ENCODE measurements at regions not wholly inside any gene's neighbourhood (a gene's known extent, or its start where the extent isn't known, plus 50 kb on each side); places are given as distances from the start of the nearest gene placed in this dataset.

- TF ChIP-seq ZBTB33 (IDR thresholded peaks at IDR 0.05; ENCODE audit: extremely low read depth, insufficient replicate concordance, low read length) (no peak), POLR2AphosphoS5 (IDR thresholded peaks at IDR 0.05; ENCODE audit: low read depth, low read length) (no peak), CTCF (IDR thresholded peaks at IDR 0.05 in 2 of 3, conservative IDR thresholded peaks at IDR 0.05 in 1 of 3; ENCODE audit: borderline replicate concordance in 1 of 3, insufficient read depth in 1 of 3, low read depth in 2 of 3, low read length in 2 of 3) (no peak), ZFX (IDR thresholded peaks at IDR 0.05) (no peak), EGR1 (IDR thresholded peaks at IDR 0.05; ENCODE audit: low read depth) (no peak), ATF3 (IDR thresholded peaks at IDR 0.05) (no peak), EZH2phosphoT487 (IDR thresholded peaks at IDR 0.05; ENCODE audit: borderline replicate concordance) (no peak), YY1 (IDR thresholded peaks at IDR 0.05; ENCODE audit: extremely low read depth, insufficient replicate concordance, low read depth, low read length) (no peak), SP1 (IDR thresholded peaks at IDR 0.05; ENCODE audit: low read depth) (no peak), SRF (IDR thresholded peaks at IDR 0.05; ENCODE audit: low read depth) (no peak)
Measured at GRCh38 chr4:73340917-73341316, 63.2 kb upstream of the ALB start (continued).

GRCh38 chr4:73335679-73336078, 68.4 kb upstream of the ALB start:
- Histone ChIP-seq H3K9me3 (ENCODE audit: control insufficient read depth in 1 of 2, insufficient read depth in 1 of 2, low read depth in 1 of 2, low read length in 2 of 2) (no peaks in the 10 kb centered on the region), H3K4me1 (ENCODE audit: control insufficient read depth in 1 of 2, insufficient read depth in 2 of 2, low read length in 2 of 2) (no peaks in the 10 kb centered on the region), H3K4me3 (replicated peaks in 1 of 2; ENCODE audit: low read depth in 1 of 2, low read length in 2 of 2) (no peak overlapping the region), H3K79me2 (ENCODE audit: insufficient read depth, low read length) (no peaks in the 10 kb centered on the region), H3K27me3 (ENCODE audit: insufficient read depth, low read length) (no peaks in the 10 kb centered on the region), H2AFZ (ENCODE audit: low read depth, low read length, poor library complexity, severe bottlenecking) (no peak overlapping the region), H4K20me1 (ENCODE audit: insufficient read depth) (no peaks in the 10 kb centered on the region), H3K36me3 (ENCODE audit: control insufficient read depth in 1 of 2, insufficient read depth in 2 of 2, low read length in 2 of 2) (no peaks in the 10 kb centered on the region), H3K27ac (ENCODE audit: low read depth, low read length) (no peak overlapping the region), H3K4me2 (ENCODE audit: low read length) (no peak overlapping the region), H3K9me2 (ENCODE audit: insufficient read depth) (no peaks in the 10 kb centered on the region), H3K9ac (ENCODE audit: low read length) (no peak overlapping the region)
- ChIA-PET RAD21 (ENCODE audit: low non-redundant PET in 1 of 2, low total read pairs in 2 of 2, uncharacterized antibody in 2 of 2, unreplicated experiment in 2 of 2) (no interaction called here), POLR2A (no interaction called here), CTCF (no interaction called here)
- intact Hi-C loops (cut with micrococcal nuclease): no loop called here
- ATAC-seq: no peak
- DNase-seq (ENCODE audit: low read depth, low spot score): no peak
- BruUV-seq (replicated peaks): no TSS peak
- no peak for TF ChIP-seq ELF1 (IDR thresholded peaks at IDR 0.05; ENCODE audit: borderline replicate concordance, low read depth)
- TF ChIP-seq SRF (IDR thresholded peaks at IDR 0.05; ENCODE audit: low read depth): no peak
- TF ChIP-seq EZH2 (IDR thresholded peaks at IDR 0.05): no peak
- TF ChIP-seq ZFX (IDR thresholded peaks at IDR 0.05): no peak
- TF ChIP-seq CTCF (IDR thresholded peaks at IDR 0.05 in 2 of 3, conservative IDR thresholded peaks at IDR 0.05 in 1 of 3; ENCODE audit: borderline replicate concordance in 1 of 3, insufficient read depth in 1 of 3, low read depth in 2 of 3, low read length in 2 of 3): no peak
- no peak for TF ChIP-seq RAD21 (IDR thresholded peaks at IDR 0.05; ENCODE audit: low read depth)
- TF ChIP-seq SP1 (IDR thresholded peaks at IDR 0.05; ENCODE audit: low read depth): no peak
- no peak for TF ChIP-seq YY1 (IDR thresholded peaks at IDR 0.05; ENCODE audit: extremely low read depth, insufficient replicate concordance, low read depth, low read length)
- TF ChIP-seq POLR2A (IDR thresholded peaks at IDR 0.05; ENCODE audit: borderline replicate concordance, extremely low read depth, insufficient read depth, insufficient read length): no peak
- no peak for TF ChIP-seq ZNF274 (IDR thresholded peaks at IDR 0.05; ENCODE audit: low read depth, low read length)
- no peak for TF ChIP-seq FOSL1 (IDR thresholded peaks at IDR 0.05; ENCODE audit: low read depth)
- TF ChIP-seq CBX3 (IDR thresholded peaks at IDR 0.05; ENCODE audit: low read depth): no peak
- TF ChIP-seq ZBTB33 (IDR thresholded peaks at IDR 0.05; ENCODE audit: extremely low read depth, insufficient replicate concordance, low read length): no peak

All from HCT116 (cell line).